H9 (cell line): ENCODE measurements at regions not wholly inside any gene's neighbourhood (a gene's known extent, or its start where the extent isn't known, plus 50 kb on each side); places are given as distances from the start of the nearest gene placed in this dataset.
"Not testable (repeated sequence)": the region's sequence is repeated elsewhere in the genome, so short reads cannot be mapped to it uniquely, and the experiment has no call there.

Source experiments
- DNase-seq: peaks from one replicate; pipeline ENCODE4 v3.0.0-alpha.2; 2017
- H2AFZ ChIP-seq: one replicate; pipeline ENCODE4 v1.6.1; 2013; ENCODE audit warnings: mild to moderate bottlenecking, low read length, control low read depth, moderate library complexity
- H2AK5ac ChIP-seq: 2 replicates; pipeline ENCODE4 v1.6.1; 2013; ENCODE audit warnings: low read length, control low read depth, mixed read lengths; ENCODE audit not compliant: insufficient read length
- H2BK120ac ChIP-seq: one replicate; pipeline ENCODE4 v1.6.1; 2013; ENCODE audit warnings: low read depth, mild to moderate bottlenecking, low read length, control low read depth, inconsistent platforms; ENCODE audit not compliant: poor library complexity, severe bottlenecking
- H2BK12ac ChIP-seq: 2 replicates; pipeline ENCODE4 v1.6.1; 2013; ENCODE audit warnings: low read length, control low read depth, mixed read lengths, low read depth; ENCODE audit not compliant: insufficient read length
- H2BK15ac ChIP-seq: 2 replicates; pipeline ENCODE4 v1.6.1; 2013; ENCODE audit warnings: low read depth, low read length, control low read depth
- H2BK20ac ChIP-seq: one replicate; pipeline ENCODE4 v1.6.1; 2013; ENCODE audit warnings: low read depth, mild to moderate bottlenecking, low read length, control low read depth, inconsistent platforms; ENCODE audit not compliant: poor library complexity, severe bottlenecking
- H2BK5ac ChIP-seq: 2 replicates; pipeline ENCODE4 v1.6.1; 2013; ENCODE audit warnings: low read length, control low read depth, mixed read lengths; ENCODE audit not compliant: insufficient read length
- H3K14ac ChIP-seq: 2 replicates; pipeline ENCODE4 v1.6.1; 2013; ENCODE audit warnings: low read length, control low read depth; ENCODE audit not compliant: insufficient read depth
- H3K18ac ChIP-seq: 2 replicates; pipeline ENCODE4 v1.6.1; 2013; ENCODE audit warnings: low read depth, mild to moderate bottlenecking, mixed read lengths, low read length, control low read depth; ENCODE audit not compliant: insufficient read length
- H3K23ac ChIP-seq: 2 replicates; pipeline ENCODE4 v1.6.1; 2013; ENCODE audit warnings: low read length, control low read depth, mixed read lengths, low read depth; ENCODE audit not compliant: insufficient read length
- H3K23me2 ChIP-seq: 2 replicates; pipeline ENCODE4 v1.6.1; 2013; ENCODE audit warnings: low read depth, mild to moderate bottlenecking, mixed read lengths, low read length, control low read depth; ENCODE audit not compliant: insufficient read length, poor library complexity, severe bottlenecking
- H3K27ac ChIP-seq: 2 replicates; pipeline ENCODE4 v1.5.1; 2013; ENCODE audit warnings: low read length, control low read depth, mixed read lengths, low read depth; ENCODE audit not compliant: insufficient read length
- H3K27me3 ChIP-seq: 2 replicates; pipeline ENCODE4 v1.6.1; 2013; ENCODE audit warnings: low read length, control low read depth, inconsistent platforms; ENCODE audit not compliant: insufficient read depth
- H3K4ac ChIP-seq: 2 replicates; pipeline ENCODE4 v1.6.1; 2013; ENCODE audit warnings: low read depth, mild to moderate bottlenecking, control low read depth, inconsistent platforms, low read length, moderate library complexity
- H3K4me1 ChIP-seq: 2 replicates; pipeline ENCODE4 v1.6.1; 2013; ENCODE audit warnings: low read length, control low read depth, inconsistent platforms; ENCODE audit not compliant: insufficient read depth
- H3K4me2 ChIP-seq: 2 replicates; pipeline ENCODE4 v1.6.1; 2013; ENCODE audit warnings: low read length, control low read depth, mixed read lengths; ENCODE audit not compliant: insufficient read length, insufficient read depth
- H3K56ac ChIP-seq: 2 replicates; pipeline ENCODE4 v1.6.1; 2013; ENCODE audit warnings: low read depth, mild to moderate bottlenecking, mixed read lengths, low read length, control low read depth; ENCODE audit not compliant: insufficient read length
- H3K79me1 ChIP-seq: 2 replicates; pipeline ENCODE4 v1.6.1; 2013; ENCODE audit warnings: low read depth, mild to moderate bottlenecking, moderate library complexity, low read length, control low read depth, inconsistent platforms; ENCODE audit not compliant: insufficient read depth, poor library complexity, severe bottlenecking
- H3K79me2 ChIP-seq: 2 replicates; pipeline ENCODE4 v1.6.1; 2013; ENCODE audit warnings: low read length, control low read depth, inconsistent platforms; ENCODE audit not compliant: insufficient read depth
- H3K9ac ChIP-seq: 2 replicates; pipeline ENCODE4 v1.6.1; 2013; ENCODE audit warnings: low read length, control low read depth, mixed read lengths; ENCODE audit not compliant: insufficient read length; ENCODE audit errors: extremely low read depth
- H3K9me3 ChIP-seq: one replicate; pipeline ENCODE4 v1.6.1; 2013; ENCODE audit warnings: low read depth, low read length, inconsistent platforms; ENCODE audit not compliant: control insufficient read depth
- H3T11ph ChIP-seq: one replicate; pipeline ENCODE4 v1.6.1; 2013; ENCODE audit warnings: mild to moderate bottlenecking, low read length, control low read depth, inconsistent platforms
- H4K20me1 ChIP-seq: one replicate; pipeline ENCODE4 v1.6.1; 2013; ENCODE audit not compliant: control insufficient read depth, insufficient read length, insufficient read depth
- H4K5ac ChIP-seq: 2 replicates; pipeline ENCODE4 v1.6.1; 2013; ENCODE audit warnings: low read depth, mild to moderate bottlenecking, mixed read lengths, low read length, control low read depth; ENCODE audit not compliant: insufficient read length
- H4K8ac ChIP-seq: replicated peaks from 2 replicates; pipeline ENCODE4 v1.6.1; 2013; ENCODE audit warnings: low read length, control low read depth, mixed read lengths, low read depth; ENCODE audit not compliant: insufficient read length
- H4K91ac ChIP-seq: 2 replicates; pipeline ENCODE4 v1.6.1; 2013; ENCODE audit warnings: low read depth, mild to moderate bottlenecking, moderate library complexity, mixed read lengths, low read length, control low read depth; ENCODE audit not compliant: insufficient read length
- H3K27ac Mint-ChIP-seq, 3 experiments: 2 replicates in 2 of 3; 3 replicates in 1 of 3; pipeline ENCODE4 v1.8.0; 2020 to 2021; ENCODE audit warnings: mixed read lengths in 3 of 3, mild to moderate bottlenecking in 1 of 3, moderate library complexity in 1 of 3
- H3K27me3 Mint-ChIP-seq: 2 replicates; pipeline ENCODE4 v1.8.0; 2021; ENCODE audit warnings: low read depth, mild to moderate bottlenecking, moderate library complexity, mixed read lengths
- H3K36me3 Mint-ChIP-seq, 3 experiments: 2 replicates in 2 of 3; 3 replicates in 1 of 3; pipeline ENCODE4 v1.8.0; 2020 to 2021; ENCODE audit warnings: low read depth in 3 of 3, mixed read lengths in 3 of 3; ENCODE audit not compliant: insufficient read depth in 1 of 3
- H3K4me1 Mint-ChIP-seq, 2 experiments: 2 replicates each; pipeline ENCODE4 v1.8.0; 2020; ENCODE audit warnings: mixed read lengths in 2 of 2
- H3K4me3 Mint-ChIP-seq, 2 experiments: 2 replicates in 1 of 2; 3 replicates in 1 of 2; pipeline ENCODE4 v1.8.0; 2020 to 2021; ENCODE audit warnings: mild to moderate bottlenecking in 2 of 2, mixed read lengths in 2 of 2, moderate library complexity in 1 of 2
- H3K9me3 Mint-ChIP-seq, 2 experiments: 2 replicates in 1 of 2; 3 replicates in 1 of 2; pipeline ENCODE4 v1.8.0; 2020; ENCODE audit warnings: mild to moderate bottlenecking in 2 of 2, mixed read lengths in 2 of 2, moderate library complexity in 1 of 2
- WGBS: extraction: QIAGEN DNeasy Blood & Tissue Kit; methylation state at CpG from one replicate; pipeline ENCODE4 v1.1.7; 2013; ENCODE audit warnings: missing lambda C conversion rate, low lambda C conversion rate, mixed read lengths; ENCODE audit not compliant: insufficient read length; ENCODE audit errors: extremely low coverage; 5-methylcytosine and 5-hydroxymethylcytosine counted together

GRCh38 chr2:90289291-90289980 lies 1598.0 kb downstream of the RPIA start:
- not testable (repeated sequence) for H3K14ac ChIP-seq, H2AFZ ChIP-seq, H3K4me1 Mint-ChIP-seq, H3K23ac ChIP-seq, H4K5ac ChIP-seq, DNase-seq, H3K27ac Mint-ChIP-seq, H2BK12ac ChIP-seq, H4K8ac ChIP-seq, H3K9ac ChIP-seq, H2BK15ac ChIP-seq, H3K79me2 ChIP-seq, H3K4me3 Mint-ChIP-seq, H3K23me2 ChIP-seq, H3T11ph ChIP-seq, H4K20me1 ChIP-seq, H2BK20ac ChIP-seq, H2AK5ac ChIP-seq, H3K4me1 ChIP-seq, H3K56ac ChIP-seq, H3K27me3 Mint-ChIP-seq, H4K91ac ChIP-seq, H3K18ac ChIP-seq, H3K9me3 ChIP-seq, H3K36me3 Mint-ChIP-seq, H2BK5ac ChIP-seq, H3K79me1 ChIP-seq, H3K27me3 ChIP-seq, H2BK120ac ChIP-seq, H3K27ac ChIP-seq, H3K4me2 ChIP-seq, H3K4ac ChIP-seq
- H3K9me3 Mint-ChIP-seq = peaks cover 0 to 12% of the 10 kb centered on the region in 2 experiments; a peak in 3 of 5 replicates
- no CpG with 5 or more reads among the region's 6 CpGs for WGBS

GRCh38 chr2:90290701-90291100 lies 1599.2 kb downstream of the RPIA start:
- not testable (repeated sequence) for H3T11ph ChIP-seq

More at GRCh38 chr2:90290701-90291100, 1599.2 kb downstream of the RPIA start:
- H3K27me3 ChIP-seq, DNase-seq, H3K4me2 ChIP-seq, H3K79me2 ChIP-seq, H3K4me1 Mint-ChIP-seq, H2BK12ac ChIP-seq, H3K27ac Mint-ChIP-seq, H4K8ac ChIP-seq, H3K23ac ChIP-seq, H3K4me1 ChIP-seq, H2AK5ac ChIP-seq, H3K23me2 ChIP-seq, H2BK120ac ChIP-seq, H3K27ac ChIP-seq, H3K79me1 ChIP-seq, H4K5ac ChIP-seq, H3K9ac ChIP-seq, H4K91ac ChIP-seq, H2BK15ac ChIP-seq, H4K20me1 ChIP-seq, H3K56ac ChIP-seq, H3K27me3 Mint-ChIP-seq, H3K18ac ChIP-seq, H3K4me3 Mint-ChIP-seq, H3K4ac ChIP-seq, H2BK5ac ChIP-seq, H3K14ac ChIP-seq, H3K9me3 ChIP-seq, H2BK20ac ChIP-seq, H2AFZ ChIP-seq, H3K36me3 Mint-ChIP-seq: not testable (repeated sequence)
- WGBS = no CpG with 5 or more reads among the region's 5 CpGs
- H3K9me3 Mint-ChIP-seq = peaks cover 8 to 23% of the 10 kb centered on the region in 2 experiments
